ENCODE measurements at regions not wholly inside any gene's neighbourhood (a gene's known extent, or its start where the extent isn't known, plus 50 kb on each side); places are given as distances from the start of the nearest gene placed in this dataset.
"Not testable (repeated sequence)": the region's sequence is repeated elsewhere in the genome, so short reads cannot be mapped to it uniquely, and the experiment has no call there.

- DNase-seq: no peak
Observed at GRCh38 chrX:22536746-22537304, 264.1 kb downstream of the CBLL2 start.

DNA sequence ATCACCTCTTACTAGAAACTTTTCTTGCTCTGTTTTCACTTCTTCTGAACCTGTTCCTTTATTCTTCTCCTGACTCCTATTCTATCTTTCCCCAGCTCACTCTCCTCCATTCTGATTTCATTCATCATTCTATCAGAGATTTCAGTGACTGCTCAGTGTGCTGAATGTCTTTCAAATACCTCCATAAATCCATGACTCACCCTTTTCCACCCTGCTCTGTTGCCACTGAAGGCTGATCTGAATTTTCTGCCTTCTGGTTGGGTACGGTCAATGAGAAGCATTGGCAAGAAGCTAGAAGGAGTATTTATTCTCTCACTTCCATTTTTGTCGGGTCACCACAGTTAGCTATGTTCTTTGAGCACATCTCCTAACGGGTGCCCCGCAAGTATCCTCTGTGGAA is 265.9 kb downstream of the CBLL2 start:
- DNase-seq: peak; percentile 42

DNA sequence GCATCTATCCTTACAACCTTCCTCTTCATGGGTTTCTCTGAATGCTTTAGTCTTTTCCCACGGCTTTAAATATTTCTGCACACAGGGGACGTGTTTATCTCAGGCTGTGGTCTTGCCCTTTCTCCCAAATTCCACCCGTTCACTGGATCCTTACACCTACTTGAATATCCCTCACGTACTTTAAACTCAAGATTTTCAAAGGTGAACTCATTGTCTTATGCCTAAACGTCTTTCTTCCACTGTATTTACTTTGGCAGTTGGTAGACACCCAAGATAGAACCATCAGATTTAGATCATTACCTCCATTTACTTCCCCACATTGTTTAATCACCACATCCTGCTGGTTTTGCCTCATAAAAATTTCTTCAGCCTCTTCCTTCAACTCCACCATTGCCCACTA is 269.2 kb downstream of the CBLL2 start:
- DNase-seq: no peak

DNA sequence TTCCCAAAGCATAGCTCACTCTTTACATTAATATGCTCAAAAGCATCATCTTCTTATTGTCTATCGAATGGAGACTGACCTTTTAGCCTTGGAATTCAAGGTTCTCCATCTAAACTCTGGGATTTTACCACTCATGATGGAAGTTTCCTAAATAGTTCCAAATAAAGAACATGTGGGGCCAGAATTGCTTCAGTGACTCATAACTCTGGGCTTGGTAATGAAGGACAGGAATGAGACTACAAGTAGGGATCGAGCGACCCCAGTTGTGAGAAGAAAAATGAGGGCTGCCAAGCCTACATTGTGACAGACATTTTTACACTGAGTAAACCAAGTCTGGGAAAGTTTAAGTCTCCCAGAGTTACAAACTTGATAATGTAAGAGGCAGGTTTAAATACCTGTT is 269.9 kb downstream of the CBLL2 start:
- DNase-seq: peak; percentile 61

GRCh38 chrX:22559506-22559905 is 286.8 kb downstream of the CBLL2 start:
- no peak for DNase-seq

- peak; percentile 77 for DNase-seq
Observed at GRCh38 chrX:22575161-22575845, 302.6 kb downstream of the CBLL2 start.

DNA sequence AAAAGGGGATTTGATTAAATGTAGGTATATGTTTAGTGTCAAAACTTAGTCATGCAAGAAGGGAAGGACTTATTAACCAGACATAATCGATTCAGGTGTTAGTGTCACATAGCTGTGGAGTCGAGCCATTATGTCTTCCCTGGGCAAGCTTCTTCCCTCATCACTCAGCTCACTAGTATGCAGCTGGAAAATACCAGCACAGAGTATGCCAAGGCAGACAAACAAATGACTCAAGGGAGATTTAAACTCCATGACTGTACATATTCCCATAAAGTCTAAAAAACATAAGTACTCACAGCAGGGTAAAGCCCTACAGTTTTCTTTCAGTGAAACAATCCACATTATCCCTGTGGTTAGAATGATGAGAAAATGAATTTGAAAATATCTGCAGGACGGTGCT is 304.5 kb downstream of the CBLL2 start:
- DNase-seq: peak; percentile 82

DNA sequence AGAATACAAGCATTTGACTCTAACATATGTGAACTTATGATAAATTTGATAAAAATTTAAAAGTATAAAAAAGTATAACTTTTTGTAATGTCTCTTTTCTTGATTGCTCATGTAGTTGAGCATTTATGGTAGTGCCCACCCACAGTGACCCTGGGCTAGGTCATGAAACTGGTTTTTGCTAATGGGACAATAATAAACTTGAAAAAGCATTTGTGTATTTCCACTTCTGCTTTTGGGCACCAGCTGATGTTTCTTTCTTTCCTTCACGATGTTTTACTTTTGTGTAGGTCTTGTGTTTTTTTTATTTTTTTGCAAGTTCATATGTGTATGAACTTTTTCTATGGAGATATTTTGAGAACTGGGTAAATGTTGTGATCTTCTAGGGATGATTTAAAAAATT is 313.1 kb downstream of the CBLL2 start:
- no peak for DNase-seq

- DNase-seq: no peak
Observed at GRCh38 chrX:22589845-22590244, 317.1 kb downstream of the CBLL2 start.

GRCh38 chrX:22594766-22595165 is 322.1 kb downstream of the CBLL2 start:
- DNase-seq: no peak

- no peak for DNase-seq
Observed at GRCh38 chrX:22603060-22603459, 330.3 kb downstream of the CBLL2 start.

DNA sequence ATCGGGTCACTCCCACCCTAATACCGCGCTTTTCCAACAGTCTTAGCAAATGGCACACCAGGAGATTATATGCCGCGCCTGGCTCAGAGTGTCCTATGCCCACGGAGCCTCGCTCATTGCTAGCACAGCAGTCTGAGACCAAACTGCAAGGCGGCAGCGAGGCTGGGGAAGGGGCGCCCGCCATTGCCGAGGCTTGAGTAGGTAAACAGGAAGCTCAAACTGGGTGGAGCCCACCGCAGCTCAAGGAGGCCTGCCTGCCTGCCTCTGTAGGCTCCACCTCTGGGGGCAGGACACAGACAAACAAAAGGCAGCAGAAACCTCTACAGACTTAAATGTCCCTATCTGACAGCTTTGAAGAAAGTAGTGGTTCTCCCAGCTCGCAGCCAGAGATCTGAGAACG is 336.7 kb downstream of the CBLL2 start:
- not testable (repeated sequence) for DNase-seq

- no peak for DNase-seq
Observed at GRCh38 chrX:22616867-22617266, 344.2 kb downstream of the CBLL2 start.

DNA sequence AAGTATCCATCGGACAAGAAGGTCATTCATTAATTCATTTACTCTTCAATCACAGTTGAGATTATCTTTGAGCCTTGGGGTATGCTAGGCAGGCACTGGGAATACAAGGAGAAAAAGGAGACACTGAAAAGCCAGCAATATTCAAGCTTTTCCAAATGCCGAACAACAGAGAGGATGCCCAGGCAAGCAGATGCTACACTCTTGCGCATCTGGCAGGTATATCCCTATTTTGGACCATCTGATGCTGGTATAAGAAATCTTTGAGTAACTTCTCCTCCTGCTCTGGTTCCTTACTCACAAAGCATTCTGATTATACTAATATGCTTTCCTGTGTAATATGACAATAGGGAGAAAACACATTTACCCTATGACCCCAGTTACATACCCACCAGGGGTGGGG is 354.9 kb downstream of the CBLL2 start:
- no peak for DNase-seq

GRCh38 chrX:22628275-22628674 is 355.6 kb downstream of the CBLL2 start:
- DNase-seq: no peak

DNA sequence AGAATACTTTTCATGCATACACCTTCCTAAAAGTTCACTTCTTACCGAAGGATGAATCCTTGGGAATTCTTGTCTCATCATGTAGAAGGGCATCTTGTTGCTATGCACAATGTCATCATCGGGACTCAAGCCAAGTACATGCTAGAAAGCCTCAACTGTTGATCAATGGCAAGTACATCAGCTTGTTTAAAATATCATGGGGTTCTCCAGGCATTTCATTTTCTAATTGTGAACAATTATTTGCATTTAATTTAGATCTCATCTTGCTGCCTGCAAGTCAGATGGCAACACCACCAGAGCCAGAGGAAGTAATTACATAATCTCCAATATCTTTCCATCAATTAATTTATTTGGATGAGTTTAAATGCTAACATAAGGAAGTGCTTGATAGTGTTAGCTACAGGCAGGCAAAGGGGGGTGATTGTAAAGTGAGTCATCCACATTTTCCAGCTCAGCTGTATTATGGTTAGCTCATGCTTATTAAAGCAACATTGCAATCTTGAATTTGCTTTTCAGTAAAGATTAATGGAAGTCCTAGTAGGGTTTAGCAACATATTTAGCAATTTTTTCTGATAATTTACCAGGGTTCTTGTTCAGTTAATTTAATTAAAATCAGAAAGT is 356.5 kb downstream of the CBLL2 start:
- DNase-seq: peak; percentile 65

GRCh38 chrX:22634083-22634482 is 361.4 kb downstream of the CBLL2 start:
- DNase-seq: peak; percentile 84

- peak; percentile 66 for DNase-seq
Observed at GRCh38 chrX:22634751-22635150, 362.0 kb downstream of the CBLL2 start.

- no peak for DNase-seq
Observed at GRCh38 chrX:22648281-22648680, 351.5 kb upstream of the DDX53 start.

DNA sequence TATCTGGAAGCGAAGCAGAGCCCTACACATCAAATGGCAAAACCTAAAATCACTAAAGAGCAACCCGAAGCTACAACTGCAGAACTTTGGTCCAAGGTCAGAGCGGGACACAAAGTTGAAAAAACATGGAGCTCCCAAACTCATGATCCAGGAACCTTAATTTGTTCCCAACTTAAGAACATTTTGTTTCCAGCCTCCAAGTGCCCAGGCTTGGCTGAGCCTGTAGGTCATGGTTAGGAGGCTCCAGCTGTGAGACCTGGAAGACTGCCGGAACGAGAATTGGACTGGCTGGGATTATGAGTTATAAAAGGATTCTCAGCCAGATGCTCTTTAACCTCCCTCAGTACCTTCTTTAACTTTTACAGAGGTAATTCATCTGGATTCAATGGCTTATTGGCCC is 349.1 kb upstream of the DDX53 start:
- no peak for DNase-seq

DNA sequence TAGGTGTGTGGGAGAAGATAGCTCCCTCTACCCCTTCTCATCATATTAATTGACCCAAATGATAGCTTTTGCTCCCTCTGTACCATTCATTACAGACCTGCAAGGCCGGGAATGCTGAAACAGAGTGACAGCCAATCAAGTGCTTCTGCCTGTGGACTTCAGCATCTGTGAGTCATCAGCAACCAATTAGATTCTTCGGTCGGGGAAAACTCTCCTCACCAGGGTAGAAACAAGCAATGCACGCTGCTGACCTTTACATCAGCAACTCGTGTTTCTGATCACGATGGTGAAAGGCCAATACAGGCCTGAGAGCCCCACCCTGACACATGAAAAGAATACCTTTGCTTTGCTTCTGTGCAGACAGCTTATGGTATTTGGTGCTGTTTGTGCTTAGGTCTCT is 347.2 kb upstream of the DDX53 start:
- peak; percentile 54 for DNase-seq

DNA sequence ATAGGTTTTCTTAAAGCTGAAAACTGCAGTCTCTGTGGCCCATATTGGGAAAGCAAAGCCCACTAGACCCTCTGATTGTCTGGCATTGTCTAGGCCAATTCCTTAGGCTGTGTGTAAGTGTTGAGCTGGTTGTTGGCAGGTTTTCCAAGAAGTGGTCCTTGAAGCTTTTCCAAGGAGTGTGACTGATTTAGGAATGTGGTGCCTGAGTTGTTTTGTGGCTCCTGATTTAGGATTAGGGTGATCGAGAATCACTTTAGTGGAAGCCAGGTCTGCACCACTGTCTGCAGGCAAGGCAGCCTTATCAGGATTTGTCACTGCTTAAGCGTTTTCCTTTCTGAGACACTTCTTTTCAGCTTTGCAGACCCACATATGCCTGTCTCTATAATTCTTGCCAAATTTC is 339.0 kb upstream of the DDX53 start:
- no peak for DNase-seq

GRCh38 chrX:22662776-22663175 is 337.0 kb upstream of the DDX53 start:
- no peak for DNase-seq

- no peak for DNase-seq
Observed at GRCh38 chrX:22664826-22665225, 334.9 kb upstream of the DDX53 start.

Data from fibroblast of skin of scalp (primary cell).